NCI-H1417 (cell line): ENCODE measurements at regions not wholly inside any gene's neighbourhood (a gene's known extent, or its start where the extent isn't known, plus 50 kb on each side); places are given as distances from the start of the nearest gene placed in this dataset.
A peak's percentile ranks its signal among the peaks of the same experiment; 100 is the strongest.

ENCODE experiments used
- DNase-seq, 3 experiments: peaks; one replicate each; lab custom pipeline; 2025; lab: John Stamatoyannopoulos, UW

- no peak for DNase-seq
Measured at GRCh38 chr7:136254148-136254547, 277.0 kb upstream of the MTPN start.

- peak in 1 of 3 experiments; percentile 29 for DNase-seq
Measured at GRCh38 chr7:136251826-136252225, 274.7 kb upstream of the MTPN start.

DNA sequence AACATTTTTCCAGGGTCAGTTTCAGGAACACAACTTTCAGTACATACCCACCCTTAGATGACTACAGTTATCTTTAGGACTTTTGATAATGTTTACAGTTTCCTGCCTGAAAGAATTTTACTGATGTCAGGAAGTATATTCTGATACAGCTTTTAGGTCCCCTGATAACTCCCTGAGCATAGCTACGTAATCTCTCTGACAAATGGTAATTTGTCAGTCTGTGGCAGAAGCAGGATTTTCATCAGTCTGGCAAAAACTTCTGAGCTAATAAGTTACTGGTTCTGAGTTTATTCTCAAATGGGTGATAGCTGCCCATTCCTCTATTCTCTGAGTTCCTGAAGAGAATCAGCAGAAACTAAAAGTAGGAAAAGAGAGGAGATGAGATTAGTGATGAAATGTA lies 270.1 kb upstream of the MTPN start:
- DNase-seq: no peak

- no peak for DNase-seq
Measured at GRCh38 chr7:136245327-136246004, 268.3 kb upstream of the MTPN start.

- DNase-seq: no peak
Measured at GRCh38 chr7:136234040-136234439, 256.9 kb upstream of the MTPN start.

- DNase-seq: no peak
Measured at GRCh38 chr7:136230210-136230609, 253.1 kb upstream of the MTPN start.

DNA sequence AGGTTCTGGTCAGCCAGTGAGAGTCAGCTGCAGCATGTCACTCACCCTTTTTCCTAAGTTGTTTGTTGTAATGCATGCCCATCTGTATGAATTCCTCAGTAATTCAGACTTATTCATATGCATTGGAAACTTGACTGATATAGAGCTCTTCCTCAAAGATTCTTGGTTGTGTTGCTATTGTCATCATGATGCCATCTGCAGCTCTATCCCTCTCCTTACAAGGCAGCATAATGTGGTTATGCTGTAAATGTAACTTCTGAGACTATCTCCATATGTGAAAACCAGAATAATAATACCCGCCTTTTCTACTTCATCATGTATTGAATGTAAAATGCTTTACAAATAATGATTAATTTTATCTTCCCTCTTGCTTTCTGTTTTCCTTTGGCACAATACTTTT lies 252.6 kb upstream of the MTPN start:
- no peak for DNase-seq

DNA sequence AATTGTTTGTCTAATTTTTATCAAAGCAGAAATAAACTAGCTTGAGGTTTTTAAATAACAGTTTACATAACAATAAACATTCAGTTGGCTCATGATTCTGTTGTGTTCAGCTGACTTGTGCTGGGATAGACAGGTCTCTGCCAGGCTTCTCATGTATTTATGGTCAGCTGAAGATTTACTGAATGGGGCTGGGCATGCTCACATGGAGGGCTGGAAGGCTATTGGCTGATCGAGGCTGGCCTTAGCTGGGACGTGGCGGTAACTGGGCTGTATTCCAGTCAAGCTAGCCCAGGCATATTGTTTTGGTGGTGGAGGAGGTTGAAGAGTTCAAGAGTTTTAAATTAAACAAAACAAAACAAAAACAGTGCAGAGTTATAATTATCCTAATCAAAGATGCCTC lies 251.0 kb upstream of the MTPN start:
- DNase-seq: no peak

DNA sequence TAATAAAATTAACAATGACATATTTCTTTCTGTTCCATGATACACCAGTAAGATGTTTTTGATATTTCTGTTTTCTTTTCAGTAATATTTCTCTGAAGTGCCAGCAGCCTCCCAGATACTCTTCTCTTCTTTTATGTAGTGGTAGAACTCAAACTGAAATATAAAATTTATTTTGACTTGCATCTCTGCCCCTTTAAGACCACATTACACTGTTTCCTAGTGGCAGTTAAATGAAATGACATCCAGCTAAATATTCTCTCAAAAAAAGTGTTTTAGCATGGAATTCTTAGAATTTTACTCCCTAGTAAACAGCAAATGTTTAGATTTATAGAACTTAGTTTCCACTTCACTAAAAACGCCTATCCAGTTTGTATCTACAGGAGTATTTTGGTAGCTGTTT lies 237.2 kb upstream of the MTPN start:
- no peak for DNase-seq

GRCh38 chr7:136213012-136213411 lies 235.9 kb upstream of the MTPN start:
- no peak for DNase-seq

- DNase-seq: peak in 1 of 3 experiments; percentile 27
Measured at GRCh38 chr7:136210664-136211063, 233.5 kb upstream of the MTPN start.

GRCh38 chr7:136210079-136210478 lies 232.9 kb upstream of the MTPN start:
- DNase-seq: no peak

GRCh38 chr7:136205956-136206355 lies 228.8 kb upstream of the MTPN start:
- no peak for DNase-seq

- no peak for DNase-seq
Measured at GRCh38 chr7:136198168-136198567, 221.0 kb upstream of the MTPN start.

DNA sequence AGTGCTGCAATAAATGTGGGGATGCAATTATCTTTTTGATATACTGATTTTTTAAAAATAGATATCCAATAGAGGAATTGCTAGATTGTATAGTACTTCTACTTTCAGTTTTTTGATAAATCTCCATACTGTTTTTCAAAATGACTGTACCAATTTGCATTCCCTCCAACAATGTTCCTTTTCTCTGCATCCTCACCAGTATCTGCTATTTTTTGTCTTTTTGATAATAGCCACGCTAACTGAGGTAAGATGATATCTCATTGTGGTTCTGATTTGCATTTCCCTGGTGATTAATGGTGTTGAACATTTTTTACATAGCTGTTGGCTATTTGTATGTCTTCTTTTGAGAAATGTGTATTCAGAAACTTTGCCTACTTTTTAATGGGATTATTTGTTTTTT lies 217.7 kb upstream of the MTPN start:
- DNase-seq: no peak

- DNase-seq: no peak
Measured at GRCh38 chr7:136193940-136194339, 216.8 kb upstream of the MTPN start.

GRCh38 chr7:136189506-136189998 lies 212.4 kb upstream of the MTPN start:
- DNase-seq: no peak

DNA sequence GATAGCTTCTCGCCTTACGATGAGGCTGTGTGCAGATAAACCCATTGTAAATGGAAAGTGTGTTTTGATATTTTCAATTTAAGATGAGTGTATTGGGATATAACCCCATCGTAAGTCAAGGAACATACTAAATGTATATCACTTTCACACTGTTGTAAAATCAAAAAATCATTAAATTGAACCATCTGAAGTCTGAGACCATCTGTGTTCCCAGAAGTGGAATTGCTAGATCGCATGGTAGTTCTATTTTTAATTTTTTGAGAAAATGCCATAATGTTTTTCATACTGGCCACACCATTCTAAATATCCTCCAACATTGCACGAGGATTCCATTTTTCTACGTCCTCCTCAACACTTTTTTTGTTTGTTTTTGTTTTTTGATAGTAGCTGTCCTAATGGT lies 209.1 kb upstream of the MTPN start:
- DNase-seq: no peak

GRCh38 chr7:136184719-136185118 lies 207.6 kb upstream of the MTPN start:
- no peak for DNase-seq

- peak in 1 of 3 experiments; percentile 18 for DNase-seq
Measured at GRCh38 chr7:136183981-136184380, 206.8 kb upstream of the MTPN start.

GRCh38 chr7:136180984-136181383 lies 203.8 kb upstream of the MTPN start:
- no peak for DNase-seq

DNA sequence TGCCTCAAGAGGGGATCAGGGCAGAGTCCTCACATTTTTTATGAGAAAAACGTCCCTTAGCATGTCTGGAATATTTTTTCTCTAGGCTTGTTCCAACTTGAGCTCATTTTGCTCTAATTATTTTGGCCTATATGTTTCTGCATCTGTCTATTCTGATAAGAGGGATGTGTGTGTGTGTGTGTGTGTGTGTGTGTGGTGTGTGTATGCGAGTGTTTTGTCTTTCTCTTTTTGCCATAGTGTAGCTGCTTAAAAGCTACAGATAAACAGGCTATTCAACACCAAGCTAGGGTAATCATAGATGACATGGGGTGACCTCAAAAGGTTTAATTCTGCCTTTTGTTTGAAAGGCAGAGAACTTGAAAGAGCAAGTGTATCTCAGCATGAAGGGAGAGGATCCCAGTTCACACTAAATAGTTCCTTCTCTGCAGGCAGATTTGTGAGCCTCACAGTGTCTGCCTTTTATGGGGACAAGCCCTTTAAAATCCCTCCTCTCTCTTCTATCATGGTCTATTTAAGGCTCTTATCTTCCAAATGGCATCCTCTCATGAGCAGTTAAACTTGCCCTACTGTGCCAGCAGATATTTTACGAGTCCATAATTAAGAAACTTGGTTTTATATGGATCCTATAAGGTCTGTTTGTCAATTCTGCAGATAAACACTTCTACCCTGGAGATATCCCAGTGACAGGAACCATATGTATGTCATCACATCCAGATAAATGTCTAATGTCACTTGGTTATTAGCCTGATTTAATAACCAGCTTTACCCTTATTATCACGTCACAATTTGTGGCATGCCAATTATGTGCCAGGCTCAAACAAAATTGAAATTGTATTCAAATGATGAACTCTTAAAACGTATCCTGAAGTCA lies 202.9 kb upstream of the MTPN start:
- DNase-seq: peak in 2 of 3 experiments; percentile 24 to 29

- no peak for DNase-seq
Measured at GRCh38 chr7:136179154-136179553, 202.0 kb upstream of the MTPN start.
